ENCODE measurements at regions not wholly inside any gene's neighbourhood (a gene's known extent, or its start where the extent isn't known, plus 50 kb on each side); places are given as distances from the start of the nearest gene placed in this dataset.

- Histone ChIP-seq H3K27me3 (no peaks in the 10 kb centered on the region), H3K36me3 (ENCODE audit: low read depth, missing control alignments) (no peaks in the 10 kb centered on the region), H3K4me3 (no peak overlapping the region), H3K4me1 (no peaks in the 10 kb centered on the region), H3K27ac (no peak overlapping the region), H3K9me3 (no peaks in the 10 kb centered on the region)
- TF ChIP-seq, protein P1, sequence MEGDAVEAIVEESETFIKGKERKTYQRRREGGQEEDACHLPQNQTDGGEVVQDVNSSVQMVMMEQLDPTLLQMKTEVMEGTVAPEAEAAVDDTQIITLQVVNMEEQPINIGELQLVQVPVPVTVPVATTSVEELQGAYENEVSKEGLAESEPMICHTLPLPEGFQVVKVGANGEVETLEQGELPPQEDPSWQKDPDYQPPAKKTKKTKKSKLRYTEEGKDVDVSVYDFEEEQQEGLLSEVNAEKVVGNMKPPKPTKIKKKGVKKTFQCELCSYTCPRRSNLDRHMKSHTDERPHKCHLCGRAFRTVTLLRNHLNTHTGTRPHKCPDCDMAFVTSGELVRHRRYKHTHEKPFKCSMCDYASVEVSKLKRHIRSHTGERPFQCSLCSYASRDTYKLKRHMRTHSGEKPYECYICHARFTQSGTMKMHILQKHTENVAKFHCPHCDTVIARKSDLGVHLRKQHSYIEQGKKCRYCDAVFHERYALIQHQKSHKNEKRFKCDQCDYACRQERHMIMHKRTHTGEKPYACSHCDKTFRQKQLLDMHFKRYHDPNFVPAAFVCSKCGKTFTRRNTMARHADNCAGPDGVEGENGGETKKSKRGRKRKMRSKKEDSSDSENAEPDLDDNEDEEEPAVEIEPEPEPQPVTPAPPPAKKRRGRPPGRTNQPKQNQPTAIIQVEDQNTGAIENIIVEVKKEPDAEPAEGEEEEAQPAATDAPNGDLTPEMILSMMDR (IDR thresholded peaks at IDR 0.05) = no peak
- TF ChIP-seq POLR2A (IDR thresholded peaks at IDR 0.05) = no peak
- WGBS, 2 donors = 40 to 42% methylated on average over 1 of the region's 1 CpG
- intact Hi-C loops (cut with DNase I; ENCODE audit: low total_unique reads) = no loop called here
- DNase-seq = peak; percentile 6
These were observed 65.9 kb downstream of the ZNF467 start for GRCh38 chr7:149707448-149707886.

DNA sequence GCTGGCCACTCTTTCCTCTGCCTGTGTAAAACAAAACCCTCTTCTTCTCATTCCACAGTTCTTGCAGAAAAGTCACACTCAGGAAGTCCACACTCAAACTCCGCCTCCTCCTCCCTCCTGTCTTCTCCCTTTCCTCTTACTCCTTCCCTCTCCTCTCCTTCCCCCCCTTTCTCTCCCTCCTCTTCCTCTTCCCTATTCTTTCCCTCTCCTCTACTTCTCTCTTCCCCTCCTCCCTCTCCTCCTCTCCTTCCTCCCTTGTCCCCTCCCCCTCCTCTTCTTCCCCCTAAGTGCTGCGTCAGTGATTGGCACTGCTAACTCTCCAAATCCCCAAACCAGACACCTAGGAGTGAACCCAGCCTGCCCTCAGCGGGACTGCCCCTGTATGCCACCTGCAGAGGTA is 67.0 kb downstream of the ZNF467 start:
- no peak for DNase-seq
- Histone ChIP-seq H3K36me3 (ENCODE audit: low read depth, missing control alignments) (no peaks in the 10 kb centered on the region), H3K4me1 (no peaks in the 10 kb centered on the region), H3K9me3 (no peaks in the 10 kb centered on the region), H3K27ac (no peak overlapping the region), H3K4me3 (no peak overlapping the region), H3K27me3 (no peaks in the 10 kb centered on the region)
- no peak for TF ChIP-seq POLR2A (IDR thresholded peaks at IDR 0.05)
- TF ChIP-seq, protein P1 (IDR thresholded peaks at IDR 0.05) = no peak
- WGBS, 2 donors = 69 to 72% methylated on average over 3 of the region's 3 CpGs
- intact Hi-C loops (cut with DNase I; ENCODE audit: low total_unique reads) = no loop called here

DNA sequence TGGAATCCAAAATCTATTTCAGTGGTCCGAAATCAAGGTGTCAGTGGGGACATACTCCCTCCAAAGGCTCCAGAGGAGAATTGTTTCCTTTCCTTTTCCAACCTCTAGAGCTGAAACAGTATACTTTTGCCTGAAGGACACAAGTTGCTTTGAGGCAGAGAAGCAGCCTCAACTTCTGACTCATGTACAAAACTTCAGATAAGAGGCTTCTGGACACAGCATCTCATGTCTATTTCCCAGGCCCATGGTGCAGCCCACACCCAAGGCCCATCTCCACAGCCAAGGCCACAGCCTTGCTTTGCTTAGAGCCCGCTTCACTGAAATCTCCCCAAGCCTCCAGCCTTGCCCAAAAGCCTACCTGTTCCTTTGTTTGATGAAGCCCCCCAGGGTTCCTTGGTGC is 68.9 kb downstream of the ZNF467 start:
- no peaks in the 10 kb centered on the region for H3K36me3 ChIP-seq (ENCODE audit: low read depth, missing control alignments)
- H3K4me3 ChIP-seq = no peak overlapping the region
- H3K27me3 ChIP-seq = no peaks in the 10 kb centered on the region
- intact Hi-C loops (cut with DNase I; ENCODE audit: low total_unique reads) = no loop called here
- TF ChIP-seq, protein P1 (IDR thresholded peaks at IDR 0.05) = no peak
- TF ChIP-seq POLR2A (IDR thresholded peaks at IDR 0.05) = no peak
- no peak for DNase-seq
- no peaks in the 10 kb centered on the region for H3K9me3 ChIP-seq
- 52 to 93% methylated on average over 2 of the region's 2 CpGs for WGBS, 2 donors
- no peak overlapping the region for H3K27ac ChIP-seq
- no peaks in the 10 kb centered on the region for H3K4me1 ChIP-seq

- no peak overlapping the region for H3K27ac ChIP-seq
- TF ChIP-seq, protein P1 (IDR thresholded peaks at IDR 0.05) = no peak
- no peak for TF ChIP-seq POLR2A (IDR thresholded peaks at IDR 0.05)
- H3K4me3 ChIP-seq = no peak overlapping the region
- H3K36me3 ChIP-seq (ENCODE audit: low read depth, missing control alignments) = no peaks in the 10 kb centered on the region
- DNase-seq = no peak
- H3K4me1 ChIP-seq = no peaks in the 10 kb centered on the region
- intact Hi-C loops (cut with DNase I; ENCODE audit: low total_unique reads) = no loop called here
- WGBS, 2 donors = 73 to 78% methylated on average over 7 of the region's 7 CpGs
- H3K27me3 ChIP-seq = no peaks in the 10 kb centered on the region
- no peaks in the 10 kb centered on the region for H3K9me3 ChIP-seq
These were observed 70.2 kb downstream of the ZNF467 start for GRCh38 chr7:149703044-149703650.

Measured in testis (tissue), 2 donors.